Neuron (in vitro differentiated cells): ENCODE measurements at regions not wholly inside any gene's neighbourhood (a gene's known extent, or its start where the extent isn't known, plus 50 kb on each side); places are given as distances from the start of the nearest gene placed in this dataset.
"Not testable (repeated sequence)": the region's sequence is repeated elsewhere in the genome, so short reads cannot be mapped to it uniquely, and the experiment has no call there.

Experiments
- H2AFZ ChIP-seq: one replicate; pipeline ENCODE4 v1.6.1; 2013; ENCODE audit warnings: low read depth, mild to moderate bottlenecking, inconsistent platforms, low read length, moderate library complexity
- H3K27me3 ChIP-seq: one replicate; pipeline ENCODE4 v1.6.1; 2013; ENCODE audit warnings: low read length; ENCODE audit not compliant: insufficient read depth
- H3K36me3 ChIP-seq: one replicate; pipeline ENCODE4 v1.6.1; 2013; ENCODE audit warnings: low read length; ENCODE audit not compliant: insufficient read depth
- H3K4me1 ChIP-seq: one replicate; pipeline ENCODE4 v1.6.1; 2013; ENCODE audit warnings: low read length; ENCODE audit not compliant: insufficient read depth
- H3K4me3 ChIP-seq: 2 replicates; pipeline ENCODE4 v1.5.1; 2013; ENCODE audit warnings: mild to moderate bottlenecking, low read length, moderate library complexity
- H3K9me3 ChIP-seq: one replicate; pipeline ENCODE4 v1.6.1; 2013; ENCODE audit warnings: low read length

- Histone ChIP-seq H3K4me3 (no peak overlapping the region), H3K4me1 (no peaks in the 10 kb centered on the region), H3K9me3 (no peaks in the 10 kb centered on the region), H3K27me3 (no peaks in the 10 kb centered on the region), H2AFZ (no peak overlapping the region), H3K36me3 (no peaks in the 10 kb centered on the region)
Measured at GRCh38 chr2:77578354-77578753, 56.2 kb upstream of the LRRTM4 start.

DNA sequence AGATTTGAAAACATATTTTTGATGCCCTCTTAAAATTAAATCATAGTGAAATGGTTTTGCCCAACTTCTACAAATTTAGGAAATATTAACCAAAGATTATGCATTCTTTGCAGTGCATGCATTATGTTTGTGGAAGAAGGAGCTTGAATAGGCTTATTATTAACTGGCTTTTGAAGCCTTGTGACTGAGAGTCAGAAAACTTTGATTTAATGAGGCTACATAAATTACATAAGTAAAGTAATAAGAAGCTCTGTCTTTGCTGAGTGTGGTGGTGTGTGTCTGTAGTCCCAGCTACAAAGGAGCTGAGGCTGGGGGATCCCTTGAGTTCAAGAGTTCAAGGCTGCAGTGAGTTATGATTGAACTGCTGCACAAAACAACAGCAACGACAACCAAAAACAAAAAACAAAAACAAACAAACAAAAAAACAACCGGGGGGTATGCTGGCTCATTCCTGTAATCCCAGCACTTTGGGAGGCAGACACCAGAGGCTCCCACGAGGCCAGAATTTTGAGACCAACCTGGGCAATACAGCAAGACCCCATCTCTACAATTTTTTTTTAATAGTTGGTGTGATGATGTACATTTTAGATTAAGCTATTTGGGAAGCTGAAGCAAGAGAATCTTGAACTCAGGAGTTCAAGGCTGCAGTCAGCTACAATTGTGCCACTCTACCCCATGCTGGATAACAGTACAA is 57.0 kb upstream of the LRRTM4 start:
- no peaks in the 10 kb centered on the region for H3K9me3 ChIP-seq
- no peaks in the 10 kb centered on the region for H3K36me3 ChIP-seq
- no peak overlapping the region for H2AFZ ChIP-seq
- no peak overlapping the region for H3K4me3 ChIP-seq
- H3K27me3 ChIP-seq, result no peaks in the 10 kb centered on the region
- H3K4me1 ChIP-seq, result no peaks in the 10 kb centered on the region

DNA sequence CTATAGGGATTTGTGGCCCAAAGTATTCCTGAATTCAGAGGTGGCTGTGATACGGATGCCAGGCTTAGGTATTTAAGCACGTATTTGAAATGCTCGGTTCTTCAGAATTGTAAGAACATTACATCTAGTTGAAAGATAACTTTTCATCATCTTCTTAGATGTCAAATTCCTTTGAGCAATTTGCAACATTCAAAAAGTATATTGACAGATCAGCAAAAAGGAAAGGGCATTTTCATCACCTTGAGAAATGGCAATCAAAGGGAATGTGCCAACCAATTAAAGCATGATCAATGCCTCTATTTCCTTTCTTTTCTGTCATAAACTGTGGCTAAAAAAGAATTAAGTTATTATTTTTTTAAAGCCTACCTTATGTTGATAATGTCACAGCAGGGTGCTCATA is 66.3 kb upstream of the LRRTM4 start:
- Histone ChIP-seq H3K9me3 (no peaks in the 10 kb centered on the region), H3K36me3 (no peaks in the 10 kb centered on the region), H2AFZ (no peak overlapping the region), H3K4me1 (no peaks in the 10 kb centered on the region), H3K27me3 (no peaks in the 10 kb centered on the region), H3K4me3 (no peak overlapping the region)

GRCh38 chr2:77590298-77590917 is 68.2 kb upstream of the LRRTM4 start:
- no peak overlapping the region for H2AFZ ChIP-seq
- H3K4me3 ChIP-seq, result no peak overlapping the region
- no peaks in the 10 kb centered on the region for H3K36me3 ChIP-seq
- H3K4me1 ChIP-seq, result no peaks in the 10 kb centered on the region
- H3K27me3 ChIP-seq, result no peaks in the 10 kb centered on the region
- no peaks in the 10 kb centered on the region for H3K9me3 ChIP-seq

- H3K4me3 ChIP-seq, H3K9me3 ChIP-seq, H2AFZ ChIP-seq, H3K36me3 ChIP-seq, H3K27me3 ChIP-seq, H3K4me1 ChIP-seq: not testable (repeated sequence)
Measured at GRCh38 chr2:77592955-77593354, 70.8 kb upstream of the LRRTM4 start.

DNA sequence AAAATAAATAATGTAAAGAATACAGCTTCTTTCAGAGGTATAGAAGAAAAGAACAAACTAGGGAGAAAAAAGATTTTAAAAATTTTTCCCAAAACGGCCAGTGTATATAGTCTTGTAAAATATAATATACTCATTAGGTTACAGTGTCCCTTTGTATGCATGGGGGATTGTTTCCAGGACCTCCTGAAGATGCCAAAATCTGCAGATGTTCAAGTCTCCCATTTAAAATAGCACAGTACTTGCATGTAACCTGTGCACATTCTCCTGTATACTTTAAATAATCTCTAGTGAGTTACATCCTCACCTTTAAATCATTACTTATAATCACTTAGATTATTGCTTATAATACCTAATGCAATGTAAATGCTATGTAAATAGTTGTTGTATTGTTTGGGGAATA is 80.6 kb upstream of the LRRTM4 start:
- Histone ChIP-seq H3K4me3 (no peak overlapping the region), H3K4me1 (no peaks in the 10 kb centered on the region), H2AFZ (no peak overlapping the region), H3K9me3 (no peaks in the 10 kb centered on the region), H3K27me3 (no peaks in the 10 kb centered on the region), H3K36me3 (no peaks in the 10 kb centered on the region)

- H3K4me3 ChIP-seq, result no peak overlapping the region
- H3K4me1 ChIP-seq, result no peaks in the 10 kb centered on the region
- H2AFZ ChIP-seq, result no peak overlapping the region
- no peaks in the 10 kb centered on the region for H3K27me3 ChIP-seq
- H3K36me3 ChIP-seq, result no peaks in the 10 kb centered on the region
- H3K9me3 ChIP-seq, result no peaks in the 10 kb centered on the region
Measured at GRCh38 chr2:77604953-77605929, 83.1 kb upstream of the LRRTM4 start.

GRCh38 chr2:77608510-77608909 is 86.3 kb upstream of the LRRTM4 start:
- no peaks in the 10 kb centered on the region for H3K9me3 ChIP-seq
- H3K4me1 ChIP-seq, result no peaks in the 10 kb centered on the region
- no peak overlapping the region for H2AFZ ChIP-seq
- no peaks in the 10 kb centered on the region for H3K27me3 ChIP-seq
- H3K36me3 ChIP-seq, result no peaks in the 10 kb centered on the region
- H3K4me3 ChIP-seq, result no peak overlapping the region

- Histone ChIP-seq H3K4me1 (peaks cover 13% of the 10 kb centered on the region), H3K36me3 (no peaks in the 10 kb centered on the region), H3K9me3 (no peaks in the 10 kb centered on the region), H2AFZ (no peak overlapping the region), H3K27me3 (no peaks in the 10 kb centered on the region), H3K4me3 (peak overlapping the region; percentile 4)
Measured at GRCh38 chr2:77629539-77629938, 107.4 kb upstream of the LRRTM4 start.

DNA sequence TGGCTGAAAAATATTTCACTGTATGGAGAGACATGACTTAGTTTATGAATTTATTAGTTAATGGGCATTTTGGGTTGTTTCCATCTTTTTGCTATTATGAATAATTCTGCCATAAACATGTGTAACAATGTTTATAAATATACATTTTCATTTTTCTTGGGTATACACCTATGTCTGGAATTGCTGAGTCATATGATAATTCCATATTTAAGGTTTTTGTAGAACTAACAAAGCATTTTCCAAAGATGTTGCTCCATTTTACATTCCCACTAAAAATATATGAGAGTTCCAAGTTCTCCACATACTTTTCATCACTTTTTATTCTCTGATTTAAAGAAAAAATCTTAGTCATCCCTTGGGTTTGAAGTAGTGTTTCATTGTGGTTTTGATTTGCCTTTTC is 108.8 kb upstream of the LRRTM4 start:
- Histone ChIP-seq H3K4me3 (no peak overlapping the region), H3K9me3 (no peaks in the 10 kb centered on the region), H3K36me3 (no peaks in the 10 kb centered on the region), H3K4me1 (peaks cover 13% of the 10 kb centered on the region), H2AFZ (no peak overlapping the region), H3K27me3 (no peaks in the 10 kb centered on the region)

DNA sequence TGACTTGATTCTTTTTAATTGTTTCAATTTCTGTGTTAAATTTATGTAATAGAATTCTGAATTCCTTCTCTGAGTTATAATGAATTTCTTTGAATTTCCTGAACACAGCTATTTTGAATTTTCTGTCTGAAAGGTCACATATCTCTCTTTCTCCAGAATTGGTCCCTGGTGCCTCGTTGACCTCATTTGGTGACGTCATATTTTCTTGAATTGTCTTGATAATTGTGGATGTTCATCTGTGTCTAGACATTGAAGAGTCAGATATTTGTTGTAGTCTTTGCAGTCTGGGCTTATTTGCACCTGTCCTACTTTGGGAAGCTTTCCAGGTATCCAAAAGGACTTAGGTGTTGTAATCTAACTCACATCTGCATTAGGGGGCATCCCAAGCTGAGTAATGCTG is 111.4 kb upstream of the LRRTM4 start:
- Histone ChIP-seq H3K4me1 (peaks cover 13% of the 10 kb centered on the region), H3K36me3 (no peaks in the 10 kb centered on the region), H2AFZ (no peak overlapping the region), H3K9me3 (no peaks in the 10 kb centered on the region), H3K27me3 (no peaks in the 10 kb centered on the region), H3K4me3 (no peak overlapping the region)

GRCh38 chr2:77640924-77641323 is 118.7 kb upstream of the LRRTM4 start:
- no peaks in the 10 kb centered on the region for H3K36me3 ChIP-seq
- H2AFZ ChIP-seq, result no peak overlapping the region
- no peak overlapping the region for H3K4me3 ChIP-seq
- H3K4me1 ChIP-seq, result no peaks in the 10 kb centered on the region
- no peaks in the 10 kb centered on the region for H3K27me3 ChIP-seq
- no peaks in the 10 kb centered on the region for H3K9me3 ChIP-seq

GRCh38 chr2:77642339-77642738 is 120.2 kb upstream of the LRRTM4 start:
- no peaks in the 10 kb centered on the region for H3K27me3 ChIP-seq
- H3K9me3 ChIP-seq, result no peaks in the 10 kb centered on the region
- H2AFZ ChIP-seq, result no peak overlapping the region
- H3K36me3 ChIP-seq, result no peaks in the 10 kb centered on the region
- no peaks in the 10 kb centered on the region for H3K4me1 ChIP-seq
- no peak overlapping the region for H3K4me3 ChIP-seq
